ENCODE measurements at regions not wholly inside any gene's neighbourhood (a gene's known extent, or its start where the extent isn't known, plus 50 kb on each side); places are given as distances from the start of the nearest gene placed in this dataset.

DNA sequence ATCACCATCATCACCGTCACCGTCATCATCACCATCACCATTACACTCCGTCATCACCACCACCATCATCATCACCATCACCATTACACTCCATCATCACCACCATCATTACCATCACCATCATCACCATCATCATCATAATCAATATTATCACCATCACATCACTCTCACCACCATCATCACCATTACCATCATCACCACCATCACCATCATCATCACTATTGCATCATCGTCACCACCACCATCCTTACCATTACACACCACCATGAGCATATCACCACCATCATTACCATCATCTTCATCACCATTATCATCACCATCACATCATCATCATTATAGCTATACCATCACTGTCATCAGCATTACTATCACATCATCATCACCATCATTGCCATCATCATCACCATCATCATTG lies 93.7 kb downstream of the KIF26A start:
- TF ChIP-seq, protein P1, sequence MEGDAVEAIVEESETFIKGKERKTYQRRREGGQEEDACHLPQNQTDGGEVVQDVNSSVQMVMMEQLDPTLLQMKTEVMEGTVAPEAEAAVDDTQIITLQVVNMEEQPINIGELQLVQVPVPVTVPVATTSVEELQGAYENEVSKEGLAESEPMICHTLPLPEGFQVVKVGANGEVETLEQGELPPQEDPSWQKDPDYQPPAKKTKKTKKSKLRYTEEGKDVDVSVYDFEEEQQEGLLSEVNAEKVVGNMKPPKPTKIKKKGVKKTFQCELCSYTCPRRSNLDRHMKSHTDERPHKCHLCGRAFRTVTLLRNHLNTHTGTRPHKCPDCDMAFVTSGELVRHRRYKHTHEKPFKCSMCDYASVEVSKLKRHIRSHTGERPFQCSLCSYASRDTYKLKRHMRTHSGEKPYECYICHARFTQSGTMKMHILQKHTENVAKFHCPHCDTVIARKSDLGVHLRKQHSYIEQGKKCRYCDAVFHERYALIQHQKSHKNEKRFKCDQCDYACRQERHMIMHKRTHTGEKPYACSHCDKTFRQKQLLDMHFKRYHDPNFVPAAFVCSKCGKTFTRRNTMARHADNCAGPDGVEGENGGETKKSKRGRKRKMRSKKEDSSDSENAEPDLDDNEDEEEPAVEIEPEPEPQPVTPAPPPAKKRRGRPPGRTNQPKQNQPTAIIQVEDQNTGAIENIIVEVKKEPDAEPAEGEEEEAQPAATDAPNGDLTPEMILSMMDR (IDR thresholded peaks at IDR 0.05): no peak
- TF ChIP-seq POLR2A (IDR thresholded peaks at IDR 0.05): no peak

Data from adrenal gland (tissue), 5 donors.